ENCODE measurements at regions not wholly inside any gene's neighbourhood (a gene's known extent, or its start where the extent isn't known, plus 50 kb on each side); places are given as distances from the start of the nearest gene placed in this dataset.
"Not testable (repeated sequence)": the region's sequence is repeated elsewhere in the genome, so short reads cannot be mapped to it uniquely, and the experiment has no call there.

- DNase-seq (ENCODE audit: low spot score): no peak
Measured at GRCh38 chr7:153012203-153012602, 252.7 kb downstream of the ACTR3B start.

- no peak for DNase-seq (ENCODE audit: low spot score)
Measured at GRCh38 chr7:153017223-153017622, 257.7 kb downstream of the ACTR3B start.

GRCh38 chr7:153021542-153021941, 262.0 kb downstream of the ACTR3B start:
- DNase-seq (ENCODE audit: low spot score): no peak

GRCh38 chr7:153022475-153023193, 263.1 kb downstream of the ACTR3B start:
- no peak for DNase-seq (ENCODE audit: low spot score)

GRCh38 chr7:153023194-153023592, 263.6 kb downstream of the ACTR3B start:
- no peak for DNase-seq (ENCODE audit: low spot score)

GRCh38 chr7:153027210-153027609, 267.7 kb downstream of the ACTR3B start:
- no peak for DNase-seq (ENCODE audit: low spot score)

- DNase-seq (ENCODE audit: low spot score): no peak
Measured at GRCh38 chr7:153027904-153028303, 268.4 kb downstream of the ACTR3B start.

DNA sequence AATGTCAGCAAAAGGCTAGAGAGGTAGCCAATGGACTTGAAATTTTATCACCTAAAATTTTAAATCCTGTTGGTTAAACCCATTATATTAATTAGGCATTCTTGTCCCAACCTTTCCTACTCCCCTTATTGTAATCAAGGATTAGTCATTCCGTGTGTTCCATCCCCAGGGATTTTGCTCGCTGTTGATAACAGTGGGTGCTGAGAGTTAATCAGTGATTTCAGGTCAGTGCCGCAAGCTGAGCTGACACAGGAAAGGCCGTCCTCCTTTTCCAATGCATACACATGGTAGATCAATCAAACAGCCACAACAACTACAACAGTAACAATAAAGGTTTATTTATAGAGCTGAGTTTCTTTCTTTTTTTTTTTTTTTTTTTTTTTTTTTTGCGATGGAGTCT, 271.4 kb downstream of the ACTR3B start:
- DNase-seq (ENCODE audit: low spot score): no peak

DNA sequence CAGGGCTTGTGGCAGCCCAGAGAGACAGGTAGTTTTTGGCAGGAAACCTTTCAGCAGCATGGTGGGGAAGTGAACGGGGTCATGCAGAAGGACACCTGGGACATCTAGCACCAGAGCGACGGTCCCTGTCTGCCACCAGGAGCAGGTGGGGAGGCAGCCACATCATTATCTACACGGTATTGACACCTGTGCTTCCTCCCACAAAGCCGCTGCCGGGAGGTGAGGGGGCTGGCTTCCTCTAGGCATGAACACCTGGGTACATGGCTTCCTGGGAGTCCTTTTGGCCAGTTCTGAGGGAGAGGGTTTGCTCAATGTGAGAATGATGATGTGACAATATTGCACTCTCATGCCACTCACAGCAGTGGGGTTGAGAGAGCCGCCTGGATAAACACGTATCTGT, 275.2 kb downstream of the ACTR3B start:
- DNase-seq (ENCODE audit: low spot score): no peak

DNA sequence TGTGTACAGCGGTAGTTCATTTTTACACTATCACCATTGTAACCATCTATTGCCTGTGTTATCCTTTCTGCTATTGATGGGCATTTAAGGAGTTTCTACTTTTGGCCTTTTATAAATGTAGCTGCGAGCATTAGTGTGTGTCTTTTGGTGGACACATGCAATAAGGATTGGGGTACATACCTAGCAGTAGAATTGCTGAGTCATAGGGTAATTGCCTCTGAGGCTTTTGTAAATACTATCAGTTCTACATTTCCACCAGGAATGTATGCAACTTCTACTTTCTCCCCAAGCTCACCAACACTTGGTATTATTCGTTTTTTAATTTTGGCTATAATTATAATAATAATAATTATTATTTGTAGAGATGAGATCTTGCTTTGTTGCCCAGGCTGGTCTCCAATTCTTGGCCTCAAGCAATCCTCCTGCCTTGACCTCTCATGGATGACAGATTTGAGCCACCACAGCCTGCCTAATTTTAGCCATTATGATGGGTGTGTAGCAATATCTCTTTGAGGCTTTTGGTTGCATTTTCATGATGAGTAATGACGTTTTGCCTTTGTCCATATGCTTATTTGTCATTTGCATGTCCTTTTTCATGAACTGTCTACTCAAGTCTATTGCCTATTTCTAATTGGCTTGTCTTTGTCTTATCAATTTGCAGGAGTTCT, 277.0 kb downstream of the ACTR3B start:
- no peak for DNase-seq (ENCODE audit: low spot score)

DNA sequence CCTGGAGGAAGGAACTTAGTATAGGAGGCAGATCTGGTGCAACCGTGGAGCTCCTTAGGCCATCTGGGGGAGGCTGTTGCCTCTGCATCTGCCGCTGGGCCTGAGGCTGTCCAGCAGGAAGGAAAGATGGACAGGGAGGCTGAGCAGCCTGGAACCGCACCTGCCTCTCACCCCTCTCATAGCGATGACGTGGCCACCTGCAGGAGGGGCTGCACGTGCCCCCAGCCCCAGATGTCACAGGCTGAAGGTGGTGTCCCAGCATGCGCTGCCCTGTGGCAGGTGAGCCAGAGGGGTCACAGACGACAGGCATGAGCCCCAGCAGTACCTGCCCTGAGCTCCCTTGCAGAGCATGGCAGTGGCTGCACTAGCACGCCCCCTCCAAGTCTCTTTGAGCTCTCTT, 283.9 kb downstream of the ACTR3B start:
- DNase-seq (ENCODE audit: low spot score): no peak

DNA sequence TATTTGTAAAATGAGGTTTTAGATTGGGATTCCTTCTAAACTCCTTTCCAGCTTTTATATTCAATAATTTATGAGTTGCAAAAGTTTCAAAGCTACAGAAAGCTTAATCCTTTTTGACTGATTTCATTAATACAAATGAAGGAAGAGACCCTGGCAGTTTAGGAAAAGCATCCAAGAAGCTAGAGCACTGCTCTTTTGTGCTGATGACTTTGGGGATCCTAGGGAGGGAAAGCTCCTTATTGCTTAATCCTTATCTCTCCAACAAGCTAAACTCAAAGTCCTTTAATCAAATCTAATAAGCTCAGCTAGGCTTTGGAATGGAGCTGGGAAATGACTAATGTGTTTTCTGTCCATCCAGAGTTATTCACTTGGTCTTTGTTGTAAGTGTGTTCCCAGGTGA, 285.4 kb downstream of the ACTR3B start:
- DNase-seq (ENCODE audit: low spot score): no peak

- no peak for DNase-seq (ENCODE audit: low spot score)
Measured at GRCh38 chr7:153047079-153047959, 287.8 kb downstream of the ACTR3B start.

GRCh38 chr7:153052206-153052605, 292.7 kb downstream of the ACTR3B start:
- DNase-seq (ENCODE audit: low spot score): no peak

- no peak for DNase-seq (ENCODE audit: low spot score)
Measured at GRCh38 chr7:153061910-153062528, 302.5 kb downstream of the ACTR3B start.

GRCh38 chr7:153065051-153065450, 305.5 kb downstream of the ACTR3B start:
- no peak for DNase-seq (ENCODE audit: low spot score)

DNA sequence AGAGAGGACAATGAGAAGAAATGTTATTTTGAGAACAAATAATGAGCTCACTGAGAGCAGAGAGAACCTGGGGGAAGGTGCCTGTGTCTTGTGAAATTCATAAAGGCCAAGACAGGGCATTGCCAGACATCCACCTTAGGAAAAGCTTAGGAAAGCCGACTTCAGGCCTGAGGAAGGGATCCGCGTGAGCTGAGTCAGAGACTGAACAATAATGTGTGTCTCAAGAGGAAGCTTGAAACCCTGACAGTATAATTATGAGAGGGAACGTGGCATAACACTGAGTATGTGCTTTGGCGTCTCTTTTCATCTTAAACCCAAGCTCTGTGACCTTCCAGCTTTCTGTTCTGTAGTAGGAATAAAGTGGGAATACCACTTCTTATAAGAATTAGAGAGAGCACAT, 307.2 kb downstream of the ACTR3B start:
- DNase-seq (ENCODE audit: low spot score): no peak

DNA sequence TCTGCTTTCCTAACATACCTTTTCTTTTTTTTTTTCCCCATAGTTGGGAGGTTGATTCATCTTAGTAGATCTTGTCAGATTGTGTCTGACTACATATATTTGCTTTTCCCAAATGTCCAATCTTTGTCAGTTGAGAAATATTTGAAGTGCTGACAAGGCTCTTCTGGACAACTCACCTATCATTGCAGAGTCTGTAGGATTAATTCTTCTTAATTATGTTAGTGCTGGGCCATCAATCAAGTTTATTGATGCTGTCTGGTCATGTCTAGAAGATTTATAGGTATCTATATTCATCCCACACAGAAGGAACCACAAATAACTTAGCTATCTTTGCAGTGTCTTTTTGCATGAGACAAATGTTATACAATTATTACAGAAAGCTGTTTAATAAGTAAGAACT, 310.6 kb downstream of the ACTR3B start:
- no peak for DNase-seq (ENCODE audit: low spot score)

DNA sequence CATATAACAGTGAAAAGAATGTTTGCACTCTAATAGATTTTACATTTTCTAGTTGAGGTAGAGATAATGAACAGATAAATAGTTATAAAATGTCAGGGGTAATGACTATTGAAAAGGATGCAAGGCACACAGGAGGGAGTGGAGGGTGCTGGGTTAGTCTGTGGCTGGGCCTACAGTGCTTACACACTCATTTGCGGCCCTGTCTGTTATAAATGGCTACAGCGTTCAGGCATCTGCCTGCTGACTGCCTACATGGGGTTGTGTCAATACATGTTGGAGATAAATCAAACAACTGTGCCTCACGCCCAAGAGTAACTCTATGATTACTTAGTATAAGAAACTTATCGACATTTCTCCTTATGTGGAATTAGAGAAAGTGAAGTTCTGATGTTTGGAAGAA, 313.3 kb downstream of the ACTR3B start:
- DNase-seq (ENCODE audit: low spot score): no peak

GRCh38 chr7:153076289-153076688, 316.7 kb downstream of the ACTR3B start:
- not testable (repeated sequence) for DNase-seq (ENCODE audit: low spot score)

DNA sequence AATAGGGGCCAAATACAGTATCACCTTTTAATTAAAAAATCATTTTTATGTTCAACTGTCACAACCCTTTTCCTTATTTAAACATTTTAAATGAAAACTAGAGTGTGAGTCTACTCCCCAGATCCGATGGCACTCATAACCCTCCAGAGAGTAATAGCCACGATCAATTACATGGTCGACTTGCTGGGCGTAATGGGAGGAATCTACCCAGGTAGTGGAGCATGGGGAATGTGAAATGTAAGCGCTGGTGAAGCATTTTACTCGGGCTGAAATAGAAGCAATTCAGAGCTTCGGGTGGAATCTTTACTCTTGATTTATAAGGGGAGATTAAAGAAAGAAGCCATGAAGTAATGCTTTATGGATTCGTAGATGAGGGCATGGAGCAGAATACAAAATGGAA, 321.9 kb downstream of the ACTR3B start:
- DNase-seq (ENCODE audit: low spot score): no peak

- DNase-seq (ENCODE audit: low spot score): no peak
Measured at GRCh38 chr7:153084278-153084677, 324.7 kb downstream of the ACTR3B start.

Data from kidney capillary endothelial cell (primary cell).